GM12878 (cell line): ENCODE measurements at regions not wholly inside any gene's neighbourhood (a gene's known extent, or its start where the extent isn't known, plus 50 kb on each side); places are given as distances from the start of the nearest gene placed in this dataset.

Source experiments
- EZH2 ChIP-seq: IDR thresholded peaks from 2 replicates; pipeline ENCODE4 v1.6.1; 2012; ENCODE audit warnings: low read depth, mild to moderate bottlenecking, control low read depth, inconsistent platforms, low read length, borderline replicate concordance; ENCODE audit not compliant: control insufficient read depth
- GABPA ChIP-seq: IDR thresholded peaks from 2 replicates; pipeline ENCODE4 v1.6.1; 2014; ENCODE audit warnings: antibody characterized with exemption, low read depth, mild to moderate bottlenecking, inconsistent platforms
- MYB ChIP-seq: fragments of 150-350 bp; IDR thresholded peaks from 2 replicates; pipeline ENCODE4 v1.6.1; 2014; ENCODE audit warnings: mild to moderate bottlenecking, low read depth, low read length, borderline replicate concordance
- STAT3 ChIP-seq: IDR thresholded peaks from 2 replicates; pipeline ENCODE4 v1.6.1; 2011; ENCODE audit warnings: low read depth, low read length, improper control_type of control experiment
- SUZ12 ChIP-seq: fragments of 200-600 bp; sonication (generic); IDR thresholded peaks from one replicate; pipeline ENCODE4 v1.6.1; 2018; ENCODE audit warnings: antibody characterized with exemption, mild to moderate bottlenecking; ENCODE audit not compliant: unreplicated experiment
- TARDBP ChIP-seq: IDR thresholded peaks from 2 replicates; pipeline ENCODE4 v1.6.1; 2016; ENCODE audit warnings: borderline replicate concordance
- YY1 ChIP-seq: IDR thresholded peaks from 2 replicates; pipeline ENCODE4 v1.6.1; 2011; ENCODE audit warnings: low read depth, mild to moderate bottlenecking, low read length
- ZNF274 ChIP-seq: IDR thresholded peaks from one replicate; pipeline ENCODE4 v1.8.0; 2011; ENCODE audit not compliant: insufficient read length, insufficient read depth
- ZZZ3 ChIP-seq: IDR thresholded peaks from 2 replicates; pipeline ENCODE4 v1.6.1; 2011; ENCODE audit warnings: low read depth; ENCODE audit not compliant: control insufficient read depth, insufficient read length
- TF ChIP-seq, protein P1 (sequence below), 3 experiments: IDR thresholded peaks in 2 of 3; conservative IDR thresholded peaks in 1 of 3; 2 replicates each; pipeline ENCODE4 v1.5.1; 2011; ENCODE audit warnings: low read depth in 3 of 3, low read length in 3 of 3, mild to moderate bottlenecking in 3 of 3, control low read depth in 2 of 3, moderate library complexity in 2 of 3, inconsistent platforms in 1 of 3, mixed read lengths in 1 of 3; ENCODE audit not compliant: control insufficient read depth in 2 of 3, insufficient read depth in 1 of 3; ENCODE audit errors: extremely low read depth in 1 of 3
- TF ChIP-seq, protein P2 (sequence below): IDR thresholded peaks from 2 replicates; pipeline ENCODE4 v1.6.1; 2011; ENCODE audit warnings: borderline replicate concordance, low read depth, mild to moderate bottlenecking, moderate library complexity, mixed read lengths, low read length; ENCODE audit not compliant: insufficient read depth; ENCODE audit errors: extremely low read length
- TF ChIP-seq, protein P3 (sequence below): IDR thresholded peaks from 2 replicates; pipeline ENCODE4 v1.6.1; 2012; ENCODE audit warnings: mild to moderate bottlenecking, low read depth, low read length
- TF ChIP-seq, protein P4 (sequence below): fragments of 450-650 bp; IDR thresholded peaks from 2 replicates; pipeline ENCODE4 v1.6.1; 2017; ENCODE audit warnings: mild to moderate bottlenecking

DNA sequence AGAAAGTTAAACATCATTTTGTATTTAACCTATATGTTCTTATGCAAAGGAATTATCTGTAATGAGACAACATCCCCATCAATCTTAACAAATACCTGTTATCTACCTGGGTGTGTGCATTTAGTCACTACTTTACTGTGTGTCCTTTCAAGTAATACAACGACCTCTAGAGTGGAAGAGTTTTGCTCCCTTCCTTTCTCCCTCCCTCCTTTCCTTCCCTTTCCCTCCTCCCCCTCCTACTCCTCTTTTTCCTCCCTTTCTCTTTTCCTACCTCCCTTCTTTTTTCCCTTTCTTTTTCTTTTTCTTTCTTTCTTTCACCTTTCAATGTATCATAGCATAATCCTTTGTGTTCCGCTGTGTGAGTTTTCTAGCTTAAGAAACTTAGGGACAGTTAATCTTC lies 532.3 kb downstream of the SLC4A3 start:
- TF ChIP-seq EZH2 (no peak), GABPA (no peak), STAT3 (no peak), MYB (no peak), SUZ12 (no peak), YY1 (no peak), ZZZ3 (no peak), ZNF274 (no peak), TARDBP (no peak)
- TF ChIP-seq, protein P1, sequence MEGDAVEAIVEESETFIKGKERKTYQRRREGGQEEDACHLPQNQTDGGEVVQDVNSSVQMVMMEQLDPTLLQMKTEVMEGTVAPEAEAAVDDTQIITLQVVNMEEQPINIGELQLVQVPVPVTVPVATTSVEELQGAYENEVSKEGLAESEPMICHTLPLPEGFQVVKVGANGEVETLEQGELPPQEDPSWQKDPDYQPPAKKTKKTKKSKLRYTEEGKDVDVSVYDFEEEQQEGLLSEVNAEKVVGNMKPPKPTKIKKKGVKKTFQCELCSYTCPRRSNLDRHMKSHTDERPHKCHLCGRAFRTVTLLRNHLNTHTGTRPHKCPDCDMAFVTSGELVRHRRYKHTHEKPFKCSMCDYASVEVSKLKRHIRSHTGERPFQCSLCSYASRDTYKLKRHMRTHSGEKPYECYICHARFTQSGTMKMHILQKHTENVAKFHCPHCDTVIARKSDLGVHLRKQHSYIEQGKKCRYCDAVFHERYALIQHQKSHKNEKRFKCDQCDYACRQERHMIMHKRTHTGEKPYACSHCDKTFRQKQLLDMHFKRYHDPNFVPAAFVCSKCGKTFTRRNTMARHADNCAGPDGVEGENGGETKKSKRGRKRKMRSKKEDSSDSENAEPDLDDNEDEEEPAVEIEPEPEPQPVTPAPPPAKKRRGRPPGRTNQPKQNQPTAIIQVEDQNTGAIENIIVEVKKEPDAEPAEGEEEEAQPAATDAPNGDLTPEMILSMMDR (IDR thresholded peaks at IDR 0.05 in 2 of 3, conservative IDR thresholded peaks at IDR 0.05 in 1 of 3; ENCODE audit: control insufficient read depth in 2 of 3, extremely low read depth in 1 of 3, insufficient read depth in 1 of 3, low read depth in 3 of 3, low read length in 3 of 3): no peak
- TF ChIP-seq, protein P2, sequence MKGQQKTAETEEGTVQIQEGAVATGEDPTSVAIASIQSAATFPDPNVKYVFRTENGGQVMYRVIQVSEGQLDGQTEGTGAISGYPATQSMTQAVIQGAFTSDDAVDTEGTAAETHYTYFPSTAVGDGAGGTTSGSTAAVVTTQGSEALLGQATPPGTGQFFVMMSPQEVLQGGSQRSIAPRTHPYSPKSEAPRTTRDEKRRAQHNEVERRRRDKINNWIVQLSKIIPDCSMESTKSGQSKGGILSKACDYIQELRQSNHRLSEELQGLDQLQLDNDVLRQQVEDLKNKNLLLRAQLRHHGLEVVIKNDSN: no peak
- TF ChIP-seq, protein P3, sequence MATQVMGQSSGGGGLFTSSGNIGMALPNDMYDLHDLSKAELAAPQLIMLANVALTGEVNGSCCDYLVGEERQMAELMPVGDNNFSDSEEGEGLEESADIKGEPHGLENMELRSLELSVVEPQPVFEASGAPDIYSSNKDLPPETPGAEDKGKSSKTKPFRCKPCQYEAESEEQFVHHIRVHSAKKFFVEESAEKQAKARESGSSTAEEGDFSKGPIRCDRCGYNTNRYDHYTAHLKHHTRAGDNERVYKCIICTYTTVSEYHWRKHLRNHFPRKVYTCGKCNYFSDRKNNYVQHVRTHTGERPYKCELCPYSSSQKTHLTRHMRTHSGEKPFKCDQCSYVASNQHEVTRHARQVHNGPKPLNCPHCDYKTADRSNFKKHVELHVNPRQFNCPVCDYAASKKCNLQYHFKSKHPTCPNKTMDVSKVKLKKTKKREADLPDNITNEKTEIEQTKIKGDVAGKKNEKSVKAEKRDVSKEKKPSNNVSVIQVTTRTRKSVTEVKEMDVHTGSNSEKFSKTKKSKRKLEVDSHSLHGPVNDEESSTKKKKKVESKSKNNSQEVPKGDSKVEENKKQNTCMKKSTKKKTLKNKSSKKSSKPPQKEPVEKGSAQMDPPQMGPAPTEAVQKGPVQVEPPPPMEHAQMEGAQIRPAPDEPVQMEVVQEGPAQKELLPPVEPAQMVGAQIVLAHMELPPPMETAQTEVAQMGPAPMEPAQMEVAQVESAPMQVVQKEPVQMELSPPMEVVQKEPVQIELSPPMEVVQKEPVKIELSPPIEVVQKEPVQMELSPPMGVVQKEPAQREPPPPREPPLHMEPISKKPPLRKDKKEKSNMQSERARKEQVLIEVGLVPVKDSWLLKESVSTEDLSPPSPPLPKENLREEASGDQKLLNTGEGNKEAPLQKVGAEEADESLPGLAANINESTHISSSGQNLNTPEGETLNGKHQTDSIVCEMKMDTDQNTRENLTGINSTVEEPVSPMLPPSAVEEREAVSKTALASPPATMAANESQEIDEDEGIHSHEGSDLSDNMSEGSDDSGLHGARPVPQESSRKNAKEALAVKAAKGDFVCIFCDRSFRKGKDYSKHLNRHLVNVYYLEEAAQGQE: no peak
- TF ChIP-seq, protein P4, sequence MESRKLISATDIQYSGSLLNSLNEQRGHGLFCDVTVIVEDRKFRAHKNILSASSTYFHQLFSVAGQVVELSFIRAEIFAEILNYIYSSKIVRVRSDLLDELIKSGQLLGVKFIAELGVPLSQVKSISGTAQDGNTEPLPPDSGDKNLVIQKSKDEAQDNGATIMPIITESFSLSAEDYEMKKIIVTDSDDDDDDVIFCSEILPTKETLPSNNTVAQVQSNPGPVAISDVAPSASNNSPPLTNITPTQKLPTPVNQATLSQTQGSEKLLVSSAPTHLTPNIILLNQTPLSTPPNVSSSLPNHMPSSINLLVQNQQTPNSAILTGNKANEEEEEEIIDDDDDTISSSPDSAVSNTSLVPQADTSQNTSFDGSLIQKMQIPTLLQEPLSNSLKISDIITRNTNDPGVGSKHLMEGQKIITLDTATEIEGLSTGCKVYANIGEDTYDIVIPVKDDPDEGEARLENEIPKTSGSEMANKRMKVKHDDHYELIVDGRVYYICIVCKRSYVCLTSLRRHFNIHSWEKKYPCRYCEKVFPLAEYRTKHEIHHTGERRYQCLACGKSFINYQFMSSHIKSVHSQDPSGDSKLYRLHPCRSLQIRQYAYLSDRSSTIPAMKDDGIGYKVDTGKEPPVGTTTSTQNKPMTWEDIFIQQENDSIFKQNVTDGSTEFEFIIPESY: no peak
